C4-2B (cell line): ENCODE measurements at regions not wholly inside any gene's neighbourhood (a gene's known extent, or its start where the extent isn't known, plus 50 kb on each side); places are given as distances from the start of the nearest gene placed in this dataset.

Source experiments
- H3K27ac ChIP-seq: fragments of 450-650 bp; 2 replicates; pipeline ENCODE4 v1.5.1; 2017
- ZFX ChIP-seq: fragments of 450-650 bp; IDR thresholded peaks from 2 replicates; pipeline ENCODE4 v1.6.1; 2017
- TF ChIP-seq, protein P1 (sequence below): fragments of 450-650 bp; conservative IDR thresholded peaks from 2 replicates; pipeline ENCODE4 v1.5.1; 2017; ENCODE audit warnings: mild to moderate bottlenecking

DNA sequence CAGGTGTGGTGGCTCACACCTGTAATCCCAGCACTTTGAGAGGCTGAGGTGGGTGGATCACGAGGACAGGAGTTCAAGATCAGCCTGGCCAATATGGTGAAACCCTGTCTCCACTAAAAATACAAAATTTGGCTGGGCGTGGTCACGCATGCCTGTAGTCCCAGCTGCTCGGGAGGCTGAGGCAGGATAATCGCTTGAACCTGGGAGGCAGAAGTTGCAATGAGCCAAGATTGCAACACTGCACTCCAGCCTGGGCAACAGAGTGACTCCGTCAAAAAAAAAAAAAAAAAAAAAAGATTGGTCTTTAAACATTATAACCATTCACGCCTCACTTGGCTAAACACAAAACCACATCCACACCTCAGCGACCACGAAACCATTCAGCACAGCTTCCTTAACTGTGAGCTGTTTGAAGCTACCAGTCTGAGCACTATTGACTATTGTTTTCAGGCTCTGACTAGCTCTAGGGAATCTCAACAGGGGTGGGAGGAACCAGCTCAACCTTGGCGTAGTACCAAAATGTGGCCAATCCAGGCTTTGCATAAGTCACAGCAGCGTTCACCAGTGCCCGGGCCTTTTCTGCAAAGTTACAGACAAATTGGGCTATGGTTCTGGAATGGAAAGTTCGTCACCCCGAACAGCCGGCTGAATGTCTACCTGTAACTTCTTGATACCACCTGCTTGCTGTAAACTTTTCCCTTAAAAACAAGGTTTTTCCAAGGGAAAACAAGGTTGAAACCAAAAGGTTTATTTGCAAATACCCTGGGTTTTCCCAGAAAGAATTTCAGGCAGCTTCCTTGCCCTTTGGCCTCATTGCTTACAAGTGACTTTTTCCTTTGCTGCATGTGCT lies 73.6 kb upstream of the DHX15 start:
- no peak overlapping the region for H3K27ac ChIP-seq
- TF ChIP-seq, protein P1, sequence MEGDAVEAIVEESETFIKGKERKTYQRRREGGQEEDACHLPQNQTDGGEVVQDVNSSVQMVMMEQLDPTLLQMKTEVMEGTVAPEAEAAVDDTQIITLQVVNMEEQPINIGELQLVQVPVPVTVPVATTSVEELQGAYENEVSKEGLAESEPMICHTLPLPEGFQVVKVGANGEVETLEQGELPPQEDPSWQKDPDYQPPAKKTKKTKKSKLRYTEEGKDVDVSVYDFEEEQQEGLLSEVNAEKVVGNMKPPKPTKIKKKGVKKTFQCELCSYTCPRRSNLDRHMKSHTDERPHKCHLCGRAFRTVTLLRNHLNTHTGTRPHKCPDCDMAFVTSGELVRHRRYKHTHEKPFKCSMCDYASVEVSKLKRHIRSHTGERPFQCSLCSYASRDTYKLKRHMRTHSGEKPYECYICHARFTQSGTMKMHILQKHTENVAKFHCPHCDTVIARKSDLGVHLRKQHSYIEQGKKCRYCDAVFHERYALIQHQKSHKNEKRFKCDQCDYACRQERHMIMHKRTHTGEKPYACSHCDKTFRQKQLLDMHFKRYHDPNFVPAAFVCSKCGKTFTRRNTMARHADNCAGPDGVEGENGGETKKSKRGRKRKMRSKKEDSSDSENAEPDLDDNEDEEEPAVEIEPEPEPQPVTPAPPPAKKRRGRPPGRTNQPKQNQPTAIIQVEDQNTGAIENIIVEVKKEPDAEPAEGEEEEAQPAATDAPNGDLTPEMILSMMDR = no peak
- TF ChIP-seq ZFX = no peak

DNA sequence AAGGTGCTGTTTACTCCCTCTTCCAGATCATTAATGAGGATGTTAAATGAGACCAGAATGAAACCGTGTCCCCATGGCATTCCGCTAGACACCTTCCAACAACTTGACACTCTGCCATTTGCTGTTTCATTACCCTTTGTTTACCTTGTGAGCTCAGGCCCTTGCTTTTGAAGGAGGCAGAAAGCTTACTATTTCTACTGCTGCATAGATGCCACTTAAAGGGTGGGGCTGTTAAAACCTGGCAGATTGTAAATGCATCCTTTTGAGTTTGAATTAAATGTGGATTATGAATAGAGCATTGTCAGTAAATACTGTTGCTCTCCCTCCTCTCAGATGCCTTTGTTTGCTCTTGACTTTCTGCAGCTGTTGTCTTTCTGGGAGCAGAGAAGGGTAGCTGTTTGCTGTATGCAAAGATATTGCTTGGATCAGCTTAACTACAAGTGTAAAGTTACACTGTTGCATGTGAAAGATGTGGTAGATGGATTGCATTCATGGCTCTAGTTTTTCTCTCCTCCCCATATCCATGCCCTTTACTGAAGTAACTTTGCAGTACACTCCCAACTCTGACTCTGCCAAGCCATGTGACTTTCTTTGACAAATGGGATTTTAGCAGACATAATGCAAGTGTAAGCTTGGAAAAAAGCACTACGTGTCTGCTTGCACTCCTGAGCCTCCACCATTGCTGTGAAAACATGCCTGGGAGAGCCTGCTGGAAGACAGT lies 75.0 kb upstream of the DHX15 start:
- TF ChIP-seq ZFX = no peak
- TF ChIP-seq, protein P1 = no peak
- H3K27ac ChIP-seq = no peak overlapping the region

DNA sequence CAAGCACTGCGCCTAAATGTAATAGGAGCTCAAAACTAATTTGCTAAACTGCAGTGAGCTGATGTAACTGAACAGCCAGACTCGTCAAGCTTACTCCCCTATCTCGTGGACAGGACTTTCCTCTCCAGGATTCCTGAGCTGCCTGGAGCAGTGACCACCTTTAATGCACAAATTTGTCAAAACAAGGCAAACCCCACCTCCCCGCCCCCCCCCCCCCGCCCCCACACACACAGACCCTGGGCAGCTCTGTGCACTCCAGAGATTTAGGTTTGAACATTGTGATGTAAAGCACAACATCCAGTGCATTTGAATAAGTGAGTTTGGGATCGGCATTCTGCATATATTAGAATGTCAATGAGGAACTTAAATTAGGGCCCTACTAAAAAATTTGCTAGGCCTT lies 77.7 kb upstream of the DHX15 start:
- TF ChIP-seq, protein P1 = no peak
- no peak for TF ChIP-seq ZFX
- no peak overlapping the region for H3K27ac ChIP-seq

DNA sequence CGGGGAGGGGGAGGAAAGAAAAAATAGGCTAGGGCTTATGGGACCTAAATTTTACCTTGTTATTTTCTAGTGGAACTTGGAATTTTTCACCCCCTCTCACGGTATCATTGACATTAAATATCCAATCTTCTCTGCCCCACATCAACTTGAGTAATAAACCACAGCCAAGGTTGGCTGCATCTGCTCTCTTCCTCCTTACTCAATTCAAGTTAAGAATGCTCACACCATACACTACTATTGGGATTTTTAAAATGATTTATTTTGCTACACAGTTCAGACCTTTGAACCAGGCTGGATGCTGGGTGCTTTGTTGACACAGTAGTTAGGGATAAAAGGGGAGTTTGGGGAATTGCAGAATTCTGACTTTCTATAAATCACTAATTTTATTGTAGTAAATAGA lies 78.2 kb upstream of the DHX15 start:
- no peak overlapping the region for H3K27ac ChIP-seq
- TF ChIP-seq ZFX = no peak

DNA sequence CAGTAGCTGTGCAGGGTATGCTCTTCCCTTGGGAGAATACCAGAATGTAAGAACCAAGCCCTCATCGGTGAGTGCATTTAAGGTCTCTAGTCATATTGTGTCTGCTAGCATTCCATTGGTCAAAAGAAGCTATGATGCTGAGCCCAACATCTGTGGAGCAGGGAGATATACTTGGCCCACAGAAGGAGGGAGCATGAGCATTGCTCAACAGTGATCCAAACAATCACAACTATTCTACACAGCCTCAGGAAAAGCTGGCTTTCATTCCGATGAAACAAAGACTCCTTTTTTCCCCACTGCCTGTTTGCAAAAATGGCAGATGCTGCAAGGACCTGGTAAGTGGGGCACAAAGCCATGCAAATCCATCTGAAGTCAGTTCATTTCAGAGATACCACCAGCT lies 80.6 kb upstream of the DHX15 start:
- TF ChIP-seq, protein P1 = no peak
- no peak for TF ChIP-seq ZFX
- H3K27ac ChIP-seq = no peak overlapping the region

DNA sequence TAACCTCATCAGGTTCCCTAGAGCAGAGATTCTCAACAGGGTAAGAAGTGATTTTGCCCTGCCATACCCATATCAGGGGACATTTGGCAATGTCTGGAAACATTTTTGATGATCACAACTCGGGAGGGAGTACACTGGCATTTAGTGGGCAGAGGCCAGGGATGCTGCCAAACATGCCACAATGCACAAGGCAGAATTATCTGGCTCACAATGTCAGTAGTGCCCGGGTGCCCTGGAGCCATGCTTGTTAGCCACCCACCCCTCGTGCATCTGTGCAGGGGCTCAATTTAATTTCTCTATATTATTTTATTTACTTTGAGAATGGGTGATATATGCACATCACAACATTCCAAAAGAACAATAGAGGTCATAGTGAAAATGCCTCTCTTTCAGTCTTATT lies 82.0 kb upstream of the DHX15 start:
- no peak for TF ChIP-seq ZFX
- TF ChIP-seq, protein P1 = no peak
- no peak overlapping the region for H3K27ac ChIP-seq

DNA sequence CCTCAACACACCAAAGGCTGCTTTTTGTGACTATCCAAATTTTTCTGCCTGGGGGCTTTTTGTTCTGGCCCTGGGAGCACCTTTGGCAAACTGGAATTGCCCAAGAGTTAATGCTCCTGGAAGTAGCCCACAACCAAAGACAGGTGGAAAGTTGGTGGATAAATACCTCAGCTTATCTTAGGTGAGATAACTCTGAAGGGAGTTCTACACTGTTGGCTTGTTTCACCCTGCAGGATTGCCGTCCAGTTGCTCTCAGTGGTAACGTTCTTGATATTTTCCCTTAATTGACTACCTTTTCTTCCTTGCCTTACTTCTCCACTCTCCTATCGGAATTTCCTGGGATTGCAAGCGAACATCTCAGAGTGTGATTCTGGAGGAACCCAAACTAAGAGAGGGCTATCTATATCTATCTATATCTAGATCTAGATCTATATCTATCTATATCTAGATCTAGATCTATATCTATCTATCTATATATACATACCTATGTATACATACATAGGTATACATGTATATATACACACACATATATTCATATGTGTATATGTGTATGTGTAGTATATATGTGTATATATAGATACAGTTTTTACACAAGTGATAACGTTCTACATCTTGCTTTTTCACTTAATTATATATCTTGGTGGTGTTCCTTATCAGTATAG lies 82.6 kb upstream of the DHX15 start:
- no peak overlapping the region for H3K27ac ChIP-seq
- TF ChIP-seq ZFX = no peak
- TF ChIP-seq, protein P1 = no peak
